GM18508 (cell line): ENCODE measurements at regions not wholly inside any gene's neighbourhood (a gene's known extent, or its start where the extent isn't known, plus 50 kb on each side); places are given as distances from the start of the nearest gene placed in this dataset.
"Not testable (repeated sequence)": the region's sequence is repeated elsewhere in the genome, so short reads cannot be mapped to it uniquely, and the experiment has no call there.

Source experiments
- ATAC-seq: cut with Tn5 transposase; IDR thresholded peaks from one replicate; pipeline ENCODE4 v1.9.1; 2021; ENCODE audit warnings: moderate number of reproducible peaks; ENCODE audit not compliant: insufficient read depth, unreplicated experiment

DNA sequence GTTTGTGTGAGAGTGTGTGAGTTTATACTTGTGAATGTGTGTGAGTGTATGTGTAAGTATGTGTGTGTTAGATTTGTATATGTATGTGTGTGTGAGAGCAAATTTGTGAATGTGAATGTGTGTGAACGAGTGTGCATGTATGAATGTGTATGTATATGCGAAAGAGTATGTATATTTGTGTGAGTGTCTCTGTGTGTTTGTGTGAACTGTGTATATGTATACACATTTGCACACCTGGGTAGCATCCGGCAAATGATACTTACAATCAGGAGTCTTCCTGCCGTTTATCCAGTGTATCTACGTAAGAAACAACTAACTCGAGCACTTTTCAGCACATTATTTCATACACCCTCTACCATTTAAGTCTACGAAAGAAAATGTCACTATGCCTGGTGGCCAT, 487.4 kb downstream of the TNS3 start:
- no peak for ATAC-seq

DNA sequence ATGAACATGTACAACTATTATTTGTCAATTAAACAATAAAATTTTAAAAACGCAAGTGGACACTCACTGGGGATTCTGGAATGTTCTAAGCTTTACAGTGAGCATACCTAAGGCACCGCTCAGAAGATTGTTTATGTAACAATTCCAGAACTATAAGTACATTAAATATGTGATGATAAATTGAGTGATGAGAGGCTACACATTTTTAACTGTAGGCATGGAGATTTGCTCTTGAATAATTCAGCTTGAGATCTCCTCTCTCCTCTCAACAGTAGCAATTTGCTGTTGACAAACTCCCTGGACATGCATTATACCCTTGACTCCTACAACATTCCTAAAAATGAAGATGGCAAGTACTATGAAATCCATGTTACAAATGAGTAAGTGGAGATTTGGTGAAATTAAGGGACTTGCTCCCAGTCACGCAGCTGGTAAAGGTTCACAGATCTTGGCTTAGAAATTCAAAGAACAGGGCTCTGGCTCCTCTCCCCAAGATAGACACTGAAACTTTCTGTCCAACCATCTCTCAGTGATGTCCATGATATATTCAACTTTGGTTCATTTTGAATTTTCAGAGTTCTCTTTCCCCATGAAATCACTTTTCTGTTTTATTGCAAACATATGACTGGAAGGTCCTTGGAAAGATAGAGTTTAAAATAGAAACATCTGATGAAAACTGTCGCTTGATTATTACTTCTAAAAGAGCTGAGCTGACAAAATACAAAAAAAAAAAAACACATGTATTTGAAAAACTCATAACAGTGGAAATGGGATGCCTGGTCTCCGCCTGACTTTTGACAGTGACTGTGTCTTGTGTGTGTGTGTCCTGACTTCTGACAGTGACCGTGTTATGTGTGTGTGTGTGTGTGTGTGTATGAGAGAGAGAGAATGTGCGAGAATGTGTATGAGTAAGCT, 488.3 kb downstream of the TNS3 start:
- ATAC-seq, result no peak

DNA sequence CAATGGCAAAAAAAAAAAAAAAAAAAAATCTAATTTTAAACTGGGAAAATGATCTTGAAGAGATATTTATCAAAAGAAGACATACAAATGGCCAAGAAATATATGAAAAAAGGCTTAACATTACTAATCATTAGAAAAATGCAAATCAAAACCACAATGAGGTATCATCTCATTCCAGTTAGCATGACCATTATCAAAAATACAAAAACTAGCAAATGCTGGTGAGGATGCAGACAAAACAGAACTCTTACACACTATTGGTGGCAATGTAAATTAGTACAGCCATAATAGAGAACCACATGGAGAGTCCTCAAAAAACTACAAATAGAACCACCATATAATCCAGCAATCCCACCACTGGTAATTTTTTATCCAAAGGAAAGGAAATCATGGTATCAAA, 489.6 kb downstream of the TNS3 start:
- no peak for ATAC-seq

DNA sequence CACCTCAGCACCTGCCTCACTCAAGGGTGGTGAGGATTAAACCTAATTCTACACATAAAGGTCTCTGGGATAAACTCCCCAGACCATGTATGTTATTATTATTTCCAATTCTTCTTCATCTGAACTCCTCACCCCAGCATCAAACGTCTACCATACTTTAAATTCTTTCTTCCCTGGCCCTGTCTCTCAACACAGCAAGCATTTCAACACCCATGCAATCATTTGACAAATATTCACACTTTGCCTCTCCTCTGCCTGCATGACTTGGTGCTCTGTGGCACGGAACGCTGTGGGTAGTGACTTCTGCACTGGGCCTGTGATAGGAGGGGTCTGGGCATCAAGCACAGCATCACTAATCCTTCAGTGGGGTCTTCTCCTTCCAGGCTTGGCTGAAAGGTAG, 490.8 kb downstream of the TNS3 start:
- ATAC-seq, result no peak

DNA sequence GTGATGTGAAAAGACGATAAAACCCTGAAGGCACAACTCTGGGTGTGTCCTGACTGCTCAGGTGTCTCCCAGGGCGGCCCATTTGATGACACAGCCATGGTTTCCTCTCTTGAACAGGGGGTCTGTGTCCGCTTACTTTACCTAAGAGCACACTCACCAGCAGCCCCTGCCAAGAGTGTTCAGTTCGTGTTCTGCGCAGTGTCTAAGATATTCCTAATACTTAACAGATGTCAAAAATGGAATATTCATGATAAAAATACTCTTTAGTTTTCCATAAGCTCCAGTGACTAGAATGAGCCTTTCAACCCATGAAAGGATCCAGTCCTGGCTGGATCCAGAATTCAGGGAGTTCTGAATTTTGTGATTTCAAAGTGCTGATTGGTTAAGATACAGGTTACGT, 492.4 kb downstream of the TNS3 start:
- no peak for ATAC-seq

DNA sequence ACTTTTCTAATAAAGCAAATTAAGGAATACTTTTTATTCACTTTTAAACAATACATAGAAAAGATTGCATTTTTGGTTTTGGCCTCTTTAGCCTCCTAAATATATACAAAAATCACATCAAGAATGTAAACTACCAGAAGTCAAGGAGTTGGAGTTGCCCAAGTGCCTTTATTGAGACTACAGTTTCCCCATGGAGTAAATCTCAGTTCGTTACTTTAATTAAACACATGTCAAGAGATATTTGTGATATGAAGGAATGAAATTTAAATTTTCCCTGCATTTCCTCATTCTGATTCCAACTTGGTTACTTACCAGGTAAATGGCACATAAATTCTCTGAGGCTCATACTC, 492.9 kb downstream of the TNS3 start:
- ATAC-seq, result no peak

DNA sequence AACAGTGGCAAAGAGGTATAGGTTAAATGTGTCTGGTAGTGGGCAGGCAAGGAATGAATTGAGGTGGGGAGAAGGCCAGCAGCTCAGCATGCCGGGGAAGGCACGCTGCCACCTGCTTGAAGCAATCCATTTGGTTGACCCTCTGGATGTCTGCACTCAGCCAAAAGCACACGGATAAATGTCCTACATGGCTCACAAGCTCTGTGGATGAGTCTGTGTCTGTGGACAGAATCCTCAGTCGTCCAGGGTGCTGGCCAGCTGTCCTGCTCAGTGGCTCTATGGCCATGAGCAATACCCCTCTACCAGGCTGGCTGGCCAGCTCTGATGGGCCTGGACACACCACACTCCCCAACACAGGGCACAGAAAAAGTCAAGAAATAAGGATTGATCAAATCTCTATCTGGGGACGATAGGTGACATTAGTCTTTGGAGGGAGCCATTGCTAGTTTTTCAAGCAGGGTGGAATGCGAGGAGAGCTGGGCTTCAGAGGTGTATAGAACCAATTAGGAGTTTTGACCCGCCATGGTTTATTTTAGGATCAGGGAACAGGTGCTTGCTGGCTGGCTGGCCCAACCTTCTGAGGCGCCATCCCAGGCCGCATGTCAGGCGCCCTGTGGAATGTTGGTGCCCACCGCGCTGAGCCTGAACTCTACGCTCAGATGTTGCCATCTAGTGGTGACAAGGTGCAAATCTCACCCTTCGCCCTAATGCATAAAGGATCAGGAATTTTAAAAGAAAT, 493.4 kb downstream of the TNS3 start:
- ATAC-seq, result no peak

DNA sequence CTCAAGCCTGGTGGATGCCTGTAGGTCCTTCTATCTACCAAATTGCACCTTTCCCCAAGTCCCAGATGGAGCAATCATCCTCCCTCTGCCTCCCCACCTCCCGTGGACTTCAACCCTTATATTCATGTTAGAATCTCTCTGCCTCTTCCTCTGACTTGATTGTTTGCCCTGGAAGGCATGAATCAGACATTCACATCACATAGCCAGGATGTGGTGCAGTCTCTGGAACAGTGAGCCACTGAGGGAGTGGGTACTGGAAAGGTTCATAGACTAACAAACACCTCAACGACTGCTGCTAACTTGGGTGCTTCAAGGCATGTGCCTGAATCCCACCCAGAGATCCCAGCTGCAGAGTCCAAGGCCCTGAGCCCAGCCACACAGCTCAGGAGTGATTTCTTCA, 494.0 kb downstream of the TNS3 start:
- ATAC-seq, result no peak

DNA sequence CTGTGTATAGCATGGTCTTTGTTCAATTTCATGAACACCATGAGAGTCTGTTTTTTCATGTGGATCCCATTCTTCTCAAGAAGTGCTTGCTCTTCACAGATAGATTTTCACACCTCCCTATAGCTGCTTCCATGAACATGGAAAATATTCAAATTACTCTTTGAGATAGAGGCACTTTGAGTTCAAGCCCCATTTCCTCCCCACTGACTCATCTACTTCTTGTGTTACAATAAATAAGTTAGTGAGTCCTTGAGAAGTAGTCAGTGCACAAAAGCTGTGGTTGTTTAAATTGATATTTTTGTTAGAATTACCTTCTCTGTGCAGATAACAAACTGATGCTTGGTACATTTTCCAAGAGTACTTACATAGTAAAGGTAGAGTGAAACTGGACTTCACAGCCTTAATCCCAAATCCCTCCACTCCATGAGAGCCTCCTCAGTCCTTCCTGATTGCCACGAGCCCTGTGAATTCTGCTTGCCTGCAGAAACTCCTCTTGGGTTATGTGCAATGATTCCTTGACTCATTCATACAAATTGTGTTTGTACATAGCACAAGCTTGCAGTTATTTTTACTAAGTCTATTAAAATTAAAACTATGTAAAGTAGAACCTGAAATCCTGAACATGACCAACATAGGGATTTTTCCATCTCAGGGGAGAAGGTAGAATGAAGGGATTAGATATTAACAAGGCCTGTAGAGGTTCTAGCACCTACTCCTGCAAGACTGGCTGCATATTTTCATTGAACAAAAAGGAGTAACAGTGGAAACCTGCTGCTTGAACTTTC, 496.2 kb downstream of the TNS3 start:
- no peak for ATAC-seq

DNA sequence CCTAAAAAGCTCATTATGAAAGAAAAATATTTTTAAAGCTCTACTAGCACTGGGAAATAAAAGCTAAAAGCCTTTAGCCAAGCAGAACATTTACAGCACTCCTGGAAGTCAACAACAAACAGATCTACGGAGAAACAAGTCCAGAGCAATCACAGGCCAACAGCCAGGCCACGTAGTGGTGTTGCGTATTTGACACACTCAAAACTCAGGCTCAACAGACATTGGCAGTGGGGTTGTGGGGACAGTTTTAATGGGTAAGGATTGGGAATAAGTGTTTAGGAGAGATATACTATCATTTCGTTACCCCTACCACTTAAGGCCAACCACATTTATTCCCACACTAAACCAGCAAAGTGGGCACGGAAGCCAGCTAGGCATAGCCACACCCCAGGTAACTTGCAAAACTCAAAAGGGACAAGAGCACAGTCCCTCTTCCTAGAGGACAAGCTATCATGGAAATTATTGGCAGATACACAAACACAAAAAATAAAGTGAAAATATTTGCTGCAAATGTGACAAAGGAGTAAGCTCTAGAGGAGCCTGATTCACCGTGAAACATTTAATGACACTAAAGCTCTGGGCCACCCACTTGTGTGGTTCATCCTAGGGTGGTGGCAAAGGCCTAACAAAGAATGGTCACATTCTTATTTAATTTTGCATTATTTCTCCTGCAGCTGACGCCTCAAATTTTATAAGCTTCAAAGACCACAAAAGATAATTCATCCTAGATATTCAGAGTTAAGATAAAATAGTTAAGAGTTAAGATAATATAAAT, 498.2 kb downstream of the TNS3 start:
- no peak for ATAC-seq

DNA sequence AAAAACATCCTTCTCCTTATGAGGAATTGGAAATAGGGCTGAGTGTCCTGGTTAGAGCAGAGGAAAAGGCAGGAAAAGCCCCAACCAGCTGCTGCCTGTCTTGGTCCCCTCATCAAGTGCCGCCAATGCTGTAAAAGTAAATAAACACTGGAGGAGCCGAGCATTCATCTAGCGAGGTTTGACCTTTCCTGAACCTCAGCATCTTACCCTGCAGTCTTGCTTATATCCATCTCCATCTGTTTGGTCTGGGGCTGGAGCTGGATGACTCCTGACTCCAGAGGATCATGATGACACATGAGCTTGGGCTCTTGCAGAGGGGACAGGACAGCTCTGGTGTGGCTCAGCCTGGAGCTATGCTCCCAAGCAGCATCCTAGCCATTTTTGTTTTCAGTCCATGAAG, 501.1 kb downstream of the TNS3 start:
- ATAC-seq, result no peak

DNA sequence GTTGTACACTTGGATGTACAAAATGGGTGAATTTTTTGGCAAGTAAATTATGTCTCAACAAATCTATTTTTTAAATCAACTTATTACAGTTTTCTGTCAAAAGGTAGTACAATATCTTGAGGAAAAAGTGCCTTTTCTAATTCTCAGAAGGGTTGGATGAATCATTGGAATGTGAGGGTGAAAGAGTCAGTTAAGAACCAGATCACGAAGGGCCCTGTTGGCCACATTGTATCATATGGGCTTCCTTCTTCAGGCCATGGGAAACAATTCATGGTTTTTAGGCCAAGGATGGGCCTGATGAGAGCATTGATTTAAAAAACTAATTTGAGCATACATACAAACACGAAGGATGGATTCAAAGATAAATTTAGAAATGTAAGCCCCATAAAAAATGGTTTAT, 503.7 kb downstream of the TNS3 start:
- no peak for ATAC-seq

DNA sequence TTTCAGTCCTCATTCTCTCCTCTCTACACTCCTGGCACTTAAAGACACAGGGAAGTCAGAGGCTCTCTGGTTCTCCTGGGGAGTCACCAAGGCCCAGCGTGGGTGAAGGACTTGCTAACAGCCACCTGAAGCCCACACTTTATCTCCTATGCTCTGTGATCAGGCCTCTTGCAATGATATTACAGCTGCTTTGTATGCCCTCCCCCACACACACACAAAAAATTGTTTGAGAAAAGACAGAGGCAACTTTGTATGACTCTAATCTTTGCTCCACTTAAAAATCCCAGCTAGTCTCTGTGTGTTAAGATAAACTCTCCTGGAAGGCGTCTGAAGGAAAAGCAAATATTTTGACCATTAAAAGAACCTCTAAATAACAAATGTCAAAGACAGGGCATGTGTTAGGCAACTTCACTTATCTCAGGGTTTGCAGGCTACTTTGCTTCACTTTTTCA, 507.2 kb downstream of the TNS3 start:
- ATAC-seq, result no peak

DNA sequence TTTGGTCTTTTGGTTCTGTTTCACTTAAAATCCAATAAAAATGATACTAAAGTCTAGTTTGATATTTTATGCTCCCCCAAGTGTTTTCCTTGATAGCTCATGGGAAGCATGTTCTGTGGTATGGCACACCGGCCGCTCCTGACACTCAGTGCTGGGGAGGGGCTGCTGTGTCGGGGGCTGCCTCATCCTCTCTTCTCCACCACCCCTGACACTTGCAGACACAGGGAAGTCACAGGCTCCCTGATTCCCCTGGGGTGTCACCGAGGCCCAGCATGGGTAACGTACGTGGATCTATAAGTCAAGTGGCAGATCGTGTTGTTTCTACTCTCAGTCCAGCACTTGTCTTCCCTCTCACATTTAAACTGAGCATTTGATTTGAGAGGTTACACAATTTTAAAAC, 508.6 kb downstream of the TNS3 start:
- ATAC-seq, result no peak

DNA sequence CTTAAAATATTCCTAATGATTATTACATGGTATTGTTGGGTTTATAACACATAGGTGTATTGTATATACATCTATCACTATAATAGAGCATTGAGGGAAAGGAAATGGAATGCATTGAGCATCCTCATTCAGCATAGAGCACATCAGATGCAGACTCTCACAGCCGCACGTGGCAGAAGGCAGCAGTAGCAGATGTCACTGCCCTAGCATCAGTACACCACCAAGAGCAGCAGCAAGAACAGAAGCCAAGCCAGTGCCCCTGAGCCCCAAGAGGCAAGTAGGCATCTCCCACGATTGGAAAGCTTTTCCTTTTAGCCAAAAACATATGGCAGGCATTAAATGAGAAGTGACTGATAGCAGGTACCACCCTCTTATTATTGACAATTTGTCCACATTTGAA, 510.0 kb downstream of the TNS3 start:
- ATAC-seq, result no peak

DNA sequence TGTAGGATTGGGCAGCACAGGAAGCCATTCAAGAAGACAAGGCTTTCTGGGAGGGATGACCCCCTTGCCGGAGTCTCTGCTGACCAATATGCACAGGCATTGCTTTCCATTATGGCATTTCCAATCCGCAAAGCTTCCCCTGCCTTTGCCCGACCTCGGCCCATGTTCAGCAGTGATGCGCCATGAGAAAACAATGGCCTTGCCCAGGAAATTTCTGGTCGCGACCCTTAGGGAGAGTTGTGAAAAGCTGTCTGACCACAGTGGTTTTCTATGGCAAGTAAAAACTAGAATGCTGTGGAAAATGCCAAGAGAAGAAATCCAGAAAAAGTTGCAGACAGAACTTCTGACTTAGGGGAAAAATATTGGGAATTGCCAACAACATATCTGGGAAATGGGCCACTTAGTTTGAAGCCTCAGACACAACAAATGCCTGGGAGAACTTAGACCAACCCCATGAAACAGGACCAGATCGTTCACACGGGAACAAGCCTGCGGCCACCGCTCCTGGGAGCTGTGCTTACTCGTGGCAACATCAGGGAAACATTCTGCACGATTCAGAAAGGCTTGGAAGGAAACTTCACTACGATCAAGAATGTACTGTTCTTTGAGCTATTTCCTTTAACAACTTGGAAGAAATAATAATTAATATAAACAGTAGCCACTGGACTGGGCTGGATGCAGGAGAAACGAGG, 512.4 kb downstream of the TNS3 start:
- ATAC-seq, result no peak

DNA sequence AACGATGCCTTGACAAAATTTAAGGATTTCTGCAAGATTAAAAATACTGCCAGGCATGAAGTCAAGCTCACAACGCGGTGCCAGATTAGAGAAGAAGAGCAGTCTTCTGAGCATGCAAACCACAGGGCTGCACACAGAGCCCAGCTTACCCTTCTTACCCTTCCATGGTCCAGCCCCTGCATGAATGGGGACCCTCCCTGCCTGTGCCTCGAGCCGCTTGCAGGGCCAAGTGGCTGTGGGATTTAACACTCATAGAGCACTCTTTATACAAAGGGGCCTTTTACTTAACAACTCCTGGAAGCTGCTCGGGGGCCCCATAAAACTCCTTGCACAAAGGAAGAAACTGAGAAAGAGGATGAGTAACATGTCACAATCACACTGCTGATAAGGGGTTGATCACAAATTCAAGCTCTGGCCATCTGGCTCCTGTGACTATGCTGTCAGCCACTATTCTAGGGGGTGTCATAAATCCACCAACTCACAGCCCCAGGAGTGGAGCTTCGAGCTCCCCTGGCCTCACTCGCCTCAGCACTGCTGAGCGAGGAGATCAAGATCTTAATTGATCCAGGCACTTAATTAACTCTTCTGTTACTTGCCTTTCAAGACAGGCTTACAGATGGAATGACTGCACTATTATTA, 514.8 kb downstream of the TNS3 start:
- ATAC-seq, result no peak

DNA sequence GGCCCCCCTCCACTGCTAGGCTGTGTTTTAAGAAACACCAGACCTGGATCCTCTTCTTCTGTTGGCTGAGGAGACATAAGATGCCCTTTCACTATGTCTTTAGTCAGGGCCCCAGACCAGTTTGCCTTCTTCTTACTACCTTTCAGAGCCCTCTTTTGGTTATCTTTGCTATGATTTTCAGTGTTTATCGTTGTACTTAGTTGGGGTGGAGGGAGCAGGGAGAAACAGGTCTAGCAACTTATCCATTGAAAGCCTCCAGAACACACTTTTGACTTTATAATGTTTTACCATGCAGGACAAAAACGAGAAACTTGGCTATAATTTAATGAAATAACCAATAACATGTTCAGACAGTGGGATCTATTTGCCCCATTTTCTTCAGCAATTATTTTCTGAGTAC, 525.2 kb downstream of the TNS3 start:
- ATAC-seq, result no peak

DNA sequence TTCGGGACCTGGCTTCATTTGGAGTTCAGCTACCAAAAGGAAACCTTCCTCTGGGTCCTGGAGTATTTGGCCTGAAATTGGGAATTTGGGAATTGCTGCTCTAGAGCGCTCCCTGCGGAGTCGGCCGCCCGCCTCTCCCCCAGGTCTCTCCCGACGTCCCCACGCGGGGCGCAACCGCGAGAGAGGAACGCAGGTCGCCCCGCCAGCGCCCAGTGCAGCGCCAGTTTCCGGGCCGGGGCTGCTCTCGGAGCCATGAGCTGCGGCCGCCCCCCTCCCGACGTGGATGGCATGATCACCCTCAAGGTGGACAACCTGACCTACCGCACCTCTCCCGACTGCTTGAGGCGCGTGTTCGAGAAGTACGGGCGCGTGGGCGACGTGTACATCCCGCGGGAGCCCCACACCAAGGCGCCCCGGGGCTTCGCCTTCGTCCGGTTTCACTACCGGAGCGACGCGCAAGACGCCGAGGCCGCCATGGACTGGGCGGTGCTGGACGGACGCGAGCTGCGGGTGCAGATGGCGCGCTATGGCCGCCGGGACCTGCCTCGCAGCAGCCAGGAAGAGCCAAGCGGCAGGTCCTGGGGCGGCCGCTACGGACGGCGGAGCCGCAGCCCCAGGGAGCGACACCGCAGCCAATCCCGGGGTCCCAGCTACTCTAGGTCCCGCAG, 529.2 kb downstream of the TNS3 start:
- ATAC-seq, result not testable (repeated sequence)
